Upper lobe of left lung (tissue), 6 donors: ENCODE measurements at regions not wholly inside any gene's neighbourhood (a gene's known extent, or its start where the extent isn't known, plus 50 kb on each side); places are given as distances from the start of the nearest gene placed in this dataset.

Experiments used
- ATAC-seq, 2 donors: fragments of 200-7000 bp; cut with Tn5 transposase; one replicate each; pipeline ENCODE4 v1.9.1; 2022; ENCODE audit warnings: mild to moderate bottlenecking in 2 of 2, moderate library complexity in 2 of 2; ENCODE audit not compliant: low FRiP score in 2 of 2
- DNase-seq, 2 donors: peaks; one replicate each; pipeline ENCODE4 v3.0.0-alpha.2; 2019 to 2020
- H3K27ac ChIP-seq, 4 donors: fragments of 200-600 bp; sonication (generic); one replicate each; pipeline ENCODE4 v1.5.1; 2016 to 2019
- H3K27me3 ChIP-seq, 4 donors: fragments of 200-600 bp; sonication (generic); one replicate each; pipeline ENCODE4 v1.5.1; 2017 to 2019
- H3K36me3 ChIP-seq, 4 donors: fragments of 200-600 bp; sonication (generic); one replicate each; pipeline ENCODE4 v1.5.1; 2016 to 2019
- H3K4me1 ChIP-seq, 4 donors: fragments of 200-600 bp; sonication (generic); one replicate each; pipeline ENCODE4 v1.5.1; 2018 to 2019
- H3K4me3 ChIP-seq, 4 donors: fragments of 200-600 bp; sonication (generic); one replicate each; pipeline ENCODE4 v1.5.1; 2017 to 2019; ENCODE audit warnings: mild to moderate bottlenecking in 2 of 4, moderate library complexity in 1 of 4
- H3K9me3 ChIP-seq, 4 donors: fragments of 200-600 bp; sonication (generic); one replicate each; pipeline ENCODE4 v1.5.1; 2018 to 2019
- CTCF ChIP-seq, 6 experiments: fragments of 450-650 bp in 4 of 6; fragments of 200-600 bp in 2 of 6; sonication (generic) in 2 of 6; IDR thresholded peaks; one replicate each; pipeline ENCODE4 v1.5.1; 2016 to 2019; ENCODE audit warnings: antibody characterized with exemption in 6 of 6
- EP300 ChIP-seq, 4 donors: sonication (generic); formaldehyde crosslinking; IDR thresholded peaks; one replicate each; pipeline ENCODE4 v1.5.1; 2017; ENCODE audit warnings: antibody characterized with exemption in 4 of 4, control low read depth in 2 of 4
- POLR2A ChIP-seq, 4 donors: fragments of 450-650 bp; IDR thresholded peaks; one replicate each; pipeline ENCODE4 v1.5.1; 2016 to 2017; ENCODE audit warnings: antibody characterized with exemption in 4 of 4, mild to moderate bottlenecking in 2 of 4
- POLR2AphosphoS5 ChIP-seq, 2 donors: sonication (generic); formaldehyde crosslinking; IDR thresholded peaks; one replicate each; pipeline ENCODE4 v1.5.1; 2017; ENCODE audit warnings: antibody characterized with exemption in 2 of 2
- WGBS, 2 donors: methylation state at CpG; one replicate each; pipeline ENCODE4 v1.1.5; 2017 to 2018; 5-methylcytosine and 5-hydroxymethylcytosine counted together
- donor health status: DM: no; HTN: no; CAD: no; lungs with moderate emphysema.
- donor health status: DM: no; HTN: yes; CAD: no; lungs with severe emphysema.

GRCh38 chr6:85936916-85937315 lies 294.2 kb upstream of the SYNCRIP start:
- Histone ChIP-seq H3K4me1 (no peaks in the 10 kb centered on the region), H3K27ac (no peak overlapping the region), H3K4me3 (no peak overlapping the region), H3K36me3 (no peaks in the 10 kb centered on the region), H3K9me3 (no peaks in the 10 kb centered on the region), H3K27me3 (no peaks in the 10 kb centered on the region)
- WGBS, 2 donors = 89 to 100% methylated on average over 1 of the region's 1 CpG
- DNase-seq (no peak), ATAC-seq (no peak)
- no peak for TF ChIP-seq POLR2AphosphoS5 (IDR thresholded peaks at IDR 0.05)
- TF ChIP-seq EP300 (IDR thresholded peaks at IDR 0.05) = no peak
- no peak for TF ChIP-seq POLR2A (IDR thresholded peaks at IDR 0.05)
- no peak for TF ChIP-seq CTCF (IDR thresholded peaks at IDR 0.05)

GRCh38 chr6:85923013-85923430 lies 280.3 kb upstream of the SYNCRIP start:
- TF ChIP-seq CTCF (IDR thresholded peaks at IDR 0.05) = peak in 5 of 6 experiments; percentile 36 to 64 (median 49)
- TF ChIP-seq POLR2AphosphoS5 (IDR thresholded peaks at IDR 0.05) = no peak
- H3K9me3 ChIP-seq = no peaks in the 10 kb centered on the region
- WGBS, 2 donors = 0 to 8% methylated on average over 2 of the region's 2 CpGs
- H3K4me1 ChIP-seq = no peaks in the 10 kb centered on the region
- no peak overlapping the region for H3K4me3 ChIP-seq
- no peak overlapping the region for H3K27ac ChIP-seq
- no peak for DNase-seq
- ATAC-seq = peak; percentile 58 to 59
- no peaks in the 10 kb centered on the region for H3K27me3 ChIP-seq
- H3K36me3 ChIP-seq = no peaks in the 10 kb centered on the region

GRCh38 chr6:85920782-85921181 lies 278.1 kb upstream of the SYNCRIP start:
- Histone ChIP-seq H3K36me3 (no peaks in the 10 kb centered on the region), H3K27me3 (no peaks in the 10 kb centered on the region), H3K4me1 (no peaks in the 10 kb centered on the region), H3K9me3 (no peaks in the 10 kb centered on the region), H3K4me3 (no peak overlapping the region), H3K27ac (no peak overlapping the region)
- ATAC-seq (no peak), DNase-seq (peak in 1 of 2 donors; percentile 35)
- WGBS, 2 donors = 12 to 38% methylated on average over 1 of the region's 1 CpG
- TF ChIP-seq EP300 (IDR thresholded peaks at IDR 0.05) (no peak), CTCF (IDR thresholded peaks at IDR 0.05) (no peak), POLR2A (IDR thresholded peaks at IDR 0.05) (no peak), POLR2AphosphoS5 (IDR thresholded peaks at IDR 0.05) (no peak)

GRCh38 chr6:85917522-85917921 lies 274.8 kb upstream of the SYNCRIP start:
- DNase-seq (no peak), ATAC-seq (no peak)
- Histone ChIP-seq H3K36me3 (no peaks in the 10 kb centered on the region), H3K4me3 (no peak overlapping the region), H3K4me1 (no peaks in the 10 kb centered on the region), H3K27ac (no peak overlapping the region), H3K27me3 (no peaks in the 10 kb centered on the region), H3K9me3 (no peaks in the 10 kb centered on the region)
- TF ChIP-seq CTCF (IDR thresholded peaks at IDR 0.05) (no peak), POLR2AphosphoS5 (IDR thresholded peaks at IDR 0.05) (no peak)
- 83 to 92% methylated on average over 1 of the region's 1 CpG for WGBS, 2 donors

- Histone ChIP-seq H3K9me3 (no peaks in the 10 kb centered on the region), H3K36me3 (no peaks in the 10 kb centered on the region), H3K27me3 (no peaks in the 10 kb centered on the region), H3K27ac (no peak overlapping the region), H3K4me1 (no peaks in the 10 kb centered on the region), H3K4me3 (no peak overlapping the region)
- TF ChIP-seq POLR2A (IDR thresholded peaks at IDR 0.05) = no peak
- DNase-seq = no peak
- ATAC-seq = no peak
- WGBS, 2 donors = 77 to 79% methylated on average over 2 of the region's 2 CpGs
Observed at GRCh38 chr6:85913001-85913400, 270.3 kb upstream of the SYNCRIP start.
